ENCODE measurements at regions not wholly inside any gene's neighbourhood (a gene's known extent, or its start where the extent isn't known, plus 50 kb on each side); places are given as distances from the start of the nearest gene placed in this dataset.

DNA sequence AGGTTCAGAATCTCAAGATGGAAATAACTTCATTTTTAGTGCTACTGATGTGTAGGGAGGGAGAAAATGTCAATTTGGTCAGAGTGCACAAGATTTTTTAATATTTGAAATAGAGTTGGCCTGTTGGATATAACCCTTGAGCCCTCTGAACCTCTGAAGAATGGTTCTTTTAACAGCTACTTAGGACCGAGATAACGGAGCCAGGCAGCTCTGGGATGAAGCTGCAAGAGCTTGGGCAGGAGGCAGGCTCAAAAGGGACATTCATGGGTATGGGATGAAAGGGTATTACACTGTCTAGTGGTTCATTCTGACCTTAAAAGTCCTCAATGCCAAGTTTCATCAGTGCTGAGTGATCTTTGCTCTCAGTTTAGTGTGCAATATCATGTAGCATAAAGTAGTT is 111.4 kb upstream of the CPHXL start:
- no peak for TF ChIP-seq MYC (IDR thresholded peaks at IDR 0.05; ENCODE audit: low read depth, low read length)
- TF ChIP-seq POLR2A (IDR thresholded peaks at IDR 0.05; ENCODE audit: low read depth, low read length): no peak
- TF ChIP-seq, protein P1, sequence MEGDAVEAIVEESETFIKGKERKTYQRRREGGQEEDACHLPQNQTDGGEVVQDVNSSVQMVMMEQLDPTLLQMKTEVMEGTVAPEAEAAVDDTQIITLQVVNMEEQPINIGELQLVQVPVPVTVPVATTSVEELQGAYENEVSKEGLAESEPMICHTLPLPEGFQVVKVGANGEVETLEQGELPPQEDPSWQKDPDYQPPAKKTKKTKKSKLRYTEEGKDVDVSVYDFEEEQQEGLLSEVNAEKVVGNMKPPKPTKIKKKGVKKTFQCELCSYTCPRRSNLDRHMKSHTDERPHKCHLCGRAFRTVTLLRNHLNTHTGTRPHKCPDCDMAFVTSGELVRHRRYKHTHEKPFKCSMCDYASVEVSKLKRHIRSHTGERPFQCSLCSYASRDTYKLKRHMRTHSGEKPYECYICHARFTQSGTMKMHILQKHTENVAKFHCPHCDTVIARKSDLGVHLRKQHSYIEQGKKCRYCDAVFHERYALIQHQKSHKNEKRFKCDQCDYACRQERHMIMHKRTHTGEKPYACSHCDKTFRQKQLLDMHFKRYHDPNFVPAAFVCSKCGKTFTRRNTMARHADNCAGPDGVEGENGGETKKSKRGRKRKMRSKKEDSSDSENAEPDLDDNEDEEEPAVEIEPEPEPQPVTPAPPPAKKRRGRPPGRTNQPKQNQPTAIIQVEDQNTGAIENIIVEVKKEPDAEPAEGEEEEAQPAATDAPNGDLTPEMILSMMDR (IDR thresholded peaks at IDR 0.05; ENCODE audit: extremely low read depth in 1 of 2, insufficient read depth in 1 of 2, low read depth in 1 of 2, low read length in 2 of 2): no peak

Data from endothelial cell of umbilical vein (primary cell).